ENCODE measurements at regions not wholly inside any gene's neighbourhood (a gene's known extent, or its start where the extent isn't known, plus 50 kb on each side); places are given as distances from the start of the nearest gene placed in this dataset.

- Histone ChIP-seq H3K36me3 (no peaks in the 10 kb centered on the region), H3K4me3 (no peak overlapping the region), H3K9me3 (peaks cover 0 to 9% (median 0%) of the 10 kb centered on the region in 4 donors), H3K4me1 (no peaks in the 10 kb centered on the region), H3K27ac (no peak overlapping the region), H3K27me3 (no peaks in the 10 kb centered on the region)
- TF ChIP-seq EP300 (IDR thresholded peaks at IDR 0.05) (no peak), POLR2AphosphoS5 (IDR thresholded peaks at IDR 0.05) (no peak), CTCF (IDR thresholded peaks at IDR 0.05) (no peak), POLR2A (IDR thresholded peaks at IDR 0.05) (no peak)
- DNase-seq, result no peak
- intact Hi-C loops (cut with DNase I; ENCODE audit: low total_unique reads), result no loop called here
These were observed 138.8 kb downstream of the GABRG1 start for GRCh38 chr4:45985038-45985437.

- H3K36me3 ChIP-seq, result no peaks in the 10 kb centered on the region
- H3K4me3 ChIP-seq, result no peak overlapping the region
- no peaks in the 10 kb centered on the region for H3K27me3 ChIP-seq
- H3K4me1 ChIP-seq, result no peaks in the 10 kb centered on the region
- no peak overlapping the region for H3K27ac ChIP-seq
- no peak for DNase-seq
- WGBS, 5 donors, result 69 to 74% (median 70%) methylated on average over 3 of the region's 3 CpGs
- TF ChIP-seq CTCF (IDR thresholded peaks at IDR 0.05) (no peak), POLR2A (IDR thresholded peaks at IDR 0.05) (no peak), POLR2AphosphoS5 (IDR thresholded peaks at IDR 0.05) (no peak), EP300 (IDR thresholded peaks at IDR 0.05) (no peak)
- peaks cover 0 to 45% (median 17%) of the 10 kb centered on the region in 4 donors for H3K9me3 ChIP-seq
- intact Hi-C loops (cut with DNase I; ENCODE audit: low total_unique reads), result no loop called here
These were observed 152.7 kb downstream of the GABRG1 start for GRCh38 chr4:45971108-45971507.

GRCh38 chr4:45957353-45957752 is 166.5 kb downstream of the GABRG1 start:
- intact Hi-C loops (cut with DNase I; ENCODE audit: low total_unique reads), result no loop called here
- Histone ChIP-seq H3K9me3 (peaks cover 0 to 5% (median 0%) of the 10 kb centered on the region in 4 donors), H3K27ac (no peak overlapping the region), H3K27me3 (no peaks in the 10 kb centered on the region), H3K4me3 (no peak overlapping the region), H3K4me1 (no peaks in the 10 kb centered on the region), H3K36me3 (no peaks in the 10 kb centered on the region)
- TF ChIP-seq EP300 (IDR thresholded peaks at IDR 0.05) (no peak), CTCF (IDR thresholded peaks at IDR 0.05) (no peak), POLR2A (IDR thresholded peaks at IDR 0.05) (no peak), POLR2AphosphoS5 (IDR thresholded peaks at IDR 0.05) (no peak)
- DNase-seq, result no peak

GRCh38 chr4:45954276-45954675 is 169.6 kb downstream of the GABRG1 start:
- intact Hi-C loops (cut with DNase I; ENCODE audit: low total_unique reads), result no loop called here
- no peak for TF ChIP-seq POLR2AphosphoS5 (IDR thresholded peaks at IDR 0.05)
- no peak for TF ChIP-seq EP300 (IDR thresholded peaks at IDR 0.05)
- TF ChIP-seq CTCF (IDR thresholded peaks at IDR 0.05), result no peak
- no peak for TF ChIP-seq POLR2A (IDR thresholded peaks at IDR 0.05)
- no peak for DNase-seq
- no peaks in the 10 kb centered on the region for H3K9me3 ChIP-seq
- H3K36me3 ChIP-seq, result no peaks in the 10 kb centered on the region
- no peak overlapping the region for H3K4me3 ChIP-seq
- WGBS, 5 donors, result 41 to 65% (median 53%) methylated on average over 3 of the region's 3 CpGs
- no peaks in the 10 kb centered on the region for H3K4me1 ChIP-seq
- no peaks in the 10 kb centered on the region for H3K27me3 ChIP-seq
- no peak overlapping the region for H3K27ac ChIP-seq

All from stomach (tissue), 8 donors.